IMR-90 (cell line): ENCODE measurements at regions not wholly inside any gene's neighbourhood (a gene's known extent, or its start where the extent isn't known, plus 50 kb on each side); places are given as distances from the start of the nearest gene placed in this dataset.

Source experiments
- CEBPB ChIP-seq: IDR thresholded peaks from 2 replicates; pipeline ENCODE4 v1.6.1; 2012; ENCODE audit warnings: low read depth, low read length, improper control_type of control experiment
- ELK1 ChIP-seq: fragments of 150-350 bp; IDR thresholded peaks from 2 replicates; pipeline ENCODE4 v1.6.1; 2016; ENCODE audit warnings: low read depth, mild to moderate bottlenecking, low read length, moderate library complexity, borderline replicate concordance
- FOS ChIP-seq: fragments of 150-350 bp; IDR thresholded peaks from 2 replicates; pipeline ENCODE4 v1.6.1; 2016; ENCODE audit warnings: low read depth, low read length
- MAZ ChIP-seq: IDR thresholded peaks from 2 replicates; pipeline ENCODE4 v1.6.1; 2012; ENCODE audit warnings: low read depth, mild to moderate bottlenecking, low read length, improper control_type of control experiment, moderate library complexity, borderline replicate concordance
- MXI1 ChIP-seq: IDR thresholded peaks from 2 replicates; pipeline ENCODE4 v1.6.1; 2012; ENCODE audit warnings: low read depth, mild to moderate bottlenecking, low read length, moderate library complexity, borderline replicate concordance
- POLR2A ChIP-seq: IDR thresholded peaks from 2 replicates; pipeline ENCODE4 v1.6.1; 2012; ENCODE audit warnings: mild to moderate bottlenecking, low read depth, low read length
- RFX5 ChIP-seq: IDR thresholded peaks from 2 replicates; pipeline ENCODE4 v1.8.0; 2012; ENCODE audit warnings: low read depth, mild to moderate bottlenecking, low read length, moderate library complexity
- USF2 ChIP-seq: fragments of 150-350 bp; IDR thresholded peaks from 2 replicates; pipeline ENCODE4 v1.6.1; 2017; ENCODE audit warnings: mild to moderate bottlenecking, antibody characterized with exemption, low read length, low read depth
- TF ChIP-seq, protein P1 (sequence below): conservative IDR thresholded peaks from 2 replicates; pipeline ENCODE4 v1.5.1; 2012; ENCODE audit warnings: mild to moderate bottlenecking, low read depth, low read length, improper control_type of control experiment

DNA sequence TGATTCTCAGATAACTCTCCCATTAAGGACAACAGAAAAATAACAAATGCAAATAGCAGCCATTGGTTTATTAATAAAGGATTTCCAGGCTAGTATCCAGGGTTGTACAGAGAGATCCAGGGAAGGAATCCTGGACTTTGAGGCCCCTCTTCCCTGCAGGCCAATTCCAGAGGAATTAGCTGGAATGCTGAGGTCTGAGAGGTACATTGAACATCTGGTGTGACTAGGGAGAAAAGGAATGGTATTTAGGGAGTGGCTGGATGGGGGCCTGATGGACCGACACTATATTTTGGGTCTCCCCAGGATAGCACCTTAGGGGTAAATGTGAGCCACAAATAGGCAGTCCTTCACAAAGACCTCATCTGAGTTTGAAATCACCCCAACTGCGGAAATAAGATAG lies 924.5 kb downstream of the AACS start:
- TF ChIP-seq ELK1 (no peak), RFX5 (no peak), USF2 (no peak), MAZ (no peak), POLR2A (no peak), FOS (no peak), CEBPB (no peak), MXI1 (no peak)
- TF ChIP-seq, protein P1, sequence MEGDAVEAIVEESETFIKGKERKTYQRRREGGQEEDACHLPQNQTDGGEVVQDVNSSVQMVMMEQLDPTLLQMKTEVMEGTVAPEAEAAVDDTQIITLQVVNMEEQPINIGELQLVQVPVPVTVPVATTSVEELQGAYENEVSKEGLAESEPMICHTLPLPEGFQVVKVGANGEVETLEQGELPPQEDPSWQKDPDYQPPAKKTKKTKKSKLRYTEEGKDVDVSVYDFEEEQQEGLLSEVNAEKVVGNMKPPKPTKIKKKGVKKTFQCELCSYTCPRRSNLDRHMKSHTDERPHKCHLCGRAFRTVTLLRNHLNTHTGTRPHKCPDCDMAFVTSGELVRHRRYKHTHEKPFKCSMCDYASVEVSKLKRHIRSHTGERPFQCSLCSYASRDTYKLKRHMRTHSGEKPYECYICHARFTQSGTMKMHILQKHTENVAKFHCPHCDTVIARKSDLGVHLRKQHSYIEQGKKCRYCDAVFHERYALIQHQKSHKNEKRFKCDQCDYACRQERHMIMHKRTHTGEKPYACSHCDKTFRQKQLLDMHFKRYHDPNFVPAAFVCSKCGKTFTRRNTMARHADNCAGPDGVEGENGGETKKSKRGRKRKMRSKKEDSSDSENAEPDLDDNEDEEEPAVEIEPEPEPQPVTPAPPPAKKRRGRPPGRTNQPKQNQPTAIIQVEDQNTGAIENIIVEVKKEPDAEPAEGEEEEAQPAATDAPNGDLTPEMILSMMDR: no peak
